ENCODE measurements at regions not wholly inside any gene's neighbourhood (a gene's known extent, or its start where the extent isn't known, plus 50 kb on each side); places are given as distances from the start of the nearest gene placed in this dataset.

DNA sequence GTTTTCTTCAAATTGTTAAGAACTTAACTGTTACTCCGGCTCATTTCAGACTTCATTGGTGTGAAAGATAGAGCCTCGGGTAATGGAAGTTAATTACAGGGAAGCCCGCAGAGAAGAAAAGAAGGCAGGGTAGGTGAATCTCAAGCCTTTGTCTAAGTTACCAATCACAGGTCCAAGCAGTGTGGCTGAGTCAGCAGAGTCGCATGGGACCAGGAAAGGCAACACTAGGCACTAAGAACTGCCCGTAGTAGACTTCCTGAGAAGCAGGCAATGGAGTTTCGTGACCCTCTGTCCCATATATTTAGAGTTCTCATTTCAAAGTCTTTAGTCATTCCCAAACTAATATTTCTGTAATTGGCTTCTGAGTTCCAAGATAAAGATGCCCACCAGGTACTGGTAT, 122.9 kb upstream of the STT3B start:
- TF ChIP-seq, protein P1, sequence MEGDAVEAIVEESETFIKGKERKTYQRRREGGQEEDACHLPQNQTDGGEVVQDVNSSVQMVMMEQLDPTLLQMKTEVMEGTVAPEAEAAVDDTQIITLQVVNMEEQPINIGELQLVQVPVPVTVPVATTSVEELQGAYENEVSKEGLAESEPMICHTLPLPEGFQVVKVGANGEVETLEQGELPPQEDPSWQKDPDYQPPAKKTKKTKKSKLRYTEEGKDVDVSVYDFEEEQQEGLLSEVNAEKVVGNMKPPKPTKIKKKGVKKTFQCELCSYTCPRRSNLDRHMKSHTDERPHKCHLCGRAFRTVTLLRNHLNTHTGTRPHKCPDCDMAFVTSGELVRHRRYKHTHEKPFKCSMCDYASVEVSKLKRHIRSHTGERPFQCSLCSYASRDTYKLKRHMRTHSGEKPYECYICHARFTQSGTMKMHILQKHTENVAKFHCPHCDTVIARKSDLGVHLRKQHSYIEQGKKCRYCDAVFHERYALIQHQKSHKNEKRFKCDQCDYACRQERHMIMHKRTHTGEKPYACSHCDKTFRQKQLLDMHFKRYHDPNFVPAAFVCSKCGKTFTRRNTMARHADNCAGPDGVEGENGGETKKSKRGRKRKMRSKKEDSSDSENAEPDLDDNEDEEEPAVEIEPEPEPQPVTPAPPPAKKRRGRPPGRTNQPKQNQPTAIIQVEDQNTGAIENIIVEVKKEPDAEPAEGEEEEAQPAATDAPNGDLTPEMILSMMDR (IDR thresholded peaks at IDR 0.05): no peak
- TF ChIP-seq POLR2A (IDR thresholded peaks at IDR 0.05): no peak

Data from esophagus squamous epithelium (tissue), 4 donors.